Progenitor cell of endocrine pancreas (in vitro differentiated cells): ENCODE measurements at regions not wholly inside any gene's neighbourhood (a gene's known extent, or its start where the extent isn't known, plus 50 kb on each side); places are given as distances from the start of the nearest gene placed in this dataset.

Source experiments
- DNase-seq: peaks from one replicate; pipeline ENCODE4 v3.0.0; 2021; ENCODE audit warnings: low spot score; ENCODE audit not compliant: unreplicated experiment
- H3K27ac Mint-ChIP-seq: 2 replicates; pipeline ENCODE4 v1.8.0; 2021; ENCODE audit warnings: mild to moderate bottlenecking, moderate library complexity, mixed read lengths
- H3K27me3 Mint-ChIP-seq: 2 replicates; pipeline ENCODE4 v1.8.0; 2021; ENCODE audit warnings: mixed read lengths
- H3K36me3 Mint-ChIP-seq: 2 replicates; pipeline ENCODE4 v1.8.0; 2022; ENCODE audit warnings: mixed read lengths; ENCODE audit not compliant: insufficient read depth
- H3K4me1 Mint-ChIP-seq: 2 replicates; pipeline ENCODE4 v1.8.0; 2021; ENCODE audit warnings: low read depth, mixed read lengths
- H3K4me3 Mint-ChIP-seq: 2 replicates; pipeline ENCODE4 v1.8.0; 2021; ENCODE audit warnings: low read depth, mild to moderate bottlenecking, moderate library complexity, mixed read lengths
- H3K9me3 Mint-ChIP-seq: 2 replicates; pipeline ENCODE4 v1.8.0; 2021; ENCODE audit warnings: low read depth, mixed read lengths
- CTCF ChIP-seq: fragments of 200-600 bp; sonication (generic); IDR thresholded peaks from one replicate; pipeline ENCODE4 v1.5.0; 2021; ENCODE audit warnings: antibody characterized with exemption, mild to moderate bottlenecking; ENCODE audit not compliant: unreplicated experiment

GRCh38 chr6:137700751-137701477, 166.1 kb upstream of the TNFAIP3 start:
- no peak for DNase-seq
- no peak for TF ChIP-seq CTCF
- no peaks in the 10 kb centered on the region for H3K36me3 Mint-ChIP-seq
- no peak overlapping the region for H3K4me3 Mint-ChIP-seq
- H3K27me3 Mint-ChIP-seq: no peaks in the 10 kb centered on the region
- H3K4me1 Mint-ChIP-seq: peaks cover 33% of the 10 kb centered on the region
- H3K27ac Mint-ChIP-seq: no peak overlapping the region
- peaks cover 4% of the 10 kb centered on the region for H3K9me3 Mint-ChIP-seq

GRCh38 chr6:137701942-137702341, 165.1 kb upstream of the TNFAIP3 start:
- peaks cover 4% of the 10 kb centered on the region for H3K9me3 Mint-ChIP-seq
- no peaks in the 10 kb centered on the region for H3K36me3 Mint-ChIP-seq

GRCh38 chr6:137702791-137703424, 164.2 kb upstream of the TNFAIP3 start:
- H3K4me3 Mint-ChIP-seq: no peak overlapping the region
- peaks cover 5% of the 10 kb centered on the region for H3K27me3 Mint-ChIP-seq
- TF ChIP-seq CTCF: no peak
- H3K9me3 Mint-ChIP-seq: peaks cover 4% of the 10 kb centered on the region
- no peaks in the 10 kb centered on the region for H3K36me3 Mint-ChIP-seq
- no peak overlapping the region for H3K27ac Mint-ChIP-seq
- H3K4me1 Mint-ChIP-seq: peaks cover 20% of the 10 kb centered on the region
- no peak for DNase-seq

More at GRCh38 chr6:137701942-137702341, 165.1 kb upstream of the TNFAIP3 start:
- no peak for DNase-seq
- H3K27me3 Mint-ChIP-seq: peaks cover 5% of the 10 kb centered on the region
- H3K4me3 Mint-ChIP-seq: no peak overlapping the region
- no peak overlapping the region for H3K27ac Mint-ChIP-seq
- H3K4me1 Mint-ChIP-seq: peaks cover 29% of the 10 kb centered on the region
- no peak for TF ChIP-seq CTCF

GRCh38 chr6:137704802-137705159, 162.3 kb upstream of the TNFAIP3 start:
- Mint-ChIP-seq H3K4me1 (peaks cover 16% of the 10 kb centered on the region), H3K4me3 (no peak overlapping the region), H3K27me3 (peaks cover 5% of the 10 kb centered on the region), H3K27ac (no peak overlapping the region), H3K36me3 (no peaks in the 10 kb centered on the region), H3K9me3 (no peaks in the 10 kb centered on the region)
- no peak for TF ChIP-seq CTCF
- no peak for DNase-seq

GRCh38 chr6:137705160-137706082, 161.6 kb upstream of the TNFAIP3 start:
- Mint-ChIP-seq H3K9me3 (no peaks in the 10 kb centered on the region), H3K4me1 (peaks cover 16% of the 10 kb centered on the region), H3K27me3 (peaks cover 5% of the 10 kb centered on the region), H3K36me3 (no peaks in the 10 kb centered on the region), H3K4me3 (no peak overlapping the region), H3K27ac (no peak overlapping the region)
- peak; percentile 32 for DNase-seq
- peak; percentile 82 for TF ChIP-seq CTCF
